GM19023 (cell line): ENCODE measurements at regions not wholly inside any gene's neighbourhood (a gene's known extent, or its start where the extent isn't known, plus 50 kb on each side); places are given as distances from the start of the nearest gene placed in this dataset.
"Not testable (repeated sequence)": the region's sequence is repeated elsewhere in the genome, so short reads cannot be mapped to it uniquely, and the experiment has no call there.

Experiments used
- ATAC-seq: cut with Tn5 transposase; IDR thresholded peaks from one replicate; pipeline ENCODE4 v1.9.1; 2021; ENCODE audit warnings: mild to moderate bottlenecking, moderate library complexity; ENCODE audit not compliant: unreplicated experiment

DNA sequence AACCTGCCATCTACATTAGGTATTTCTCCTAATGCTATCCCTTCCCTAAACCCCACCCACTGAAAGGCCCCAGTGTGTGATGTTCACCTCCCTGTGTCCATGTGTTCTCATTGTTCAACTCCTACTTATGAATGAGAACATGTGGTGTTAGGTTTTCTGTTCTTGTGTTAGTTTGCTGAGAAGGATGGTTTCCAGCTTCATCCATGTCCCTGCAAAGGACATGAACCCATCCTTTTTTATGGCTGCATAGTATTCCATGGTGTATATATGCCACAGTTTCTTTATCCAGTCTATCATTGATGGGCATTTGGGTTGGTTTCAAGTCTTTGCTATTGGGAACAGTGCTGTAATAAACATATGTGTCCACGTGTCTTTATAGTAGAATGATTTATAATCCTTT, 149.2 kb downstream of the PCDH7 start:
- ATAC-seq: not testable (repeated sequence)

DNA sequence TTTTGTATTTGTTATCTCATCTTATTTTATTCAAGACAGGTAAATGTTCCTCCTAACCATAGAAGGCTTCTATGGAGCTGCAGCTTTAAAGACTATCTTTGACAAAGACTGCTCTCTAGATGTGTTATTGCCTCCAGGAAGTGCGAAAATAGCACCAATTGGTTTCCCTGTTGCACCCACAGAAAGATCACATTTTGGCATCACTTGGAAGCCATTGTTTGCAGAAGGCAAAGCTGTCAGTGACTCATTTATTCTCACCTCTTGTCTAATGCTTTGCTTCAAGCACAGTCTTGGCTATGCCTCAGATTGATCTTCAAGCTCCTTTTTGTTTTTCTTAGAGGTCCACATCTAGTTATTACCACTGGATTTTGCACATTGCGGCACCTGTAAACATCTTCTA, 150.3 kb downstream of the PCDH7 start:
- no peak for ATAC-seq

DNA sequence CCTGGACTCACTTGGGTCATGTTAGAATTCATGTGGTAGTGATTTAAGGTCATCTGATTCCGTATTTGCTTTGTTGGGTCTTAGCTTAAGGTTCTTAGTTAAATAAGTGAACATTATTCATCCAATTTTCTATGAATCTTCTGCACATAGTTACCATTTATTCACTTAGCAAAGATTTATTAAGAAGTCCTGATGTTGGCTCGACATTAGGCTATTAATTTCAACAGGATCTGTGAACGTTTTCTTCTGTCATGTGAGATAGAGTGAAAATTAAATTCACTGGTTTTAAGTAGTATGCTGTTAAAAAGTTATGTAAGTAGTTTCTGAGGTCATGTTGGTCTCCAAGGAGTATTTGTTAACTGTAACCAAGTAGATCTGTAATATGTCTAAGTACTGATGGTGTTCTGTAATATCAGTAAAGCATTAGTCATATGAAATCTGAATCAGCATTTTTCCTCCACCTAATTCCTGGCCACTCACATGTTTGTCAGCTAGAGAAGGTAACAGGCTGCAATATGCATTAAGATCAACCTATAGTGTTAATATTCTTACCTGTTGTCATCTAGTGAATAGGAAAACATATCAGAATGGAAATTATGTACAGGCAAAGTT, 155.6 kb downstream of the PCDH7 start:
- ATAC-seq: no peak

DNA sequence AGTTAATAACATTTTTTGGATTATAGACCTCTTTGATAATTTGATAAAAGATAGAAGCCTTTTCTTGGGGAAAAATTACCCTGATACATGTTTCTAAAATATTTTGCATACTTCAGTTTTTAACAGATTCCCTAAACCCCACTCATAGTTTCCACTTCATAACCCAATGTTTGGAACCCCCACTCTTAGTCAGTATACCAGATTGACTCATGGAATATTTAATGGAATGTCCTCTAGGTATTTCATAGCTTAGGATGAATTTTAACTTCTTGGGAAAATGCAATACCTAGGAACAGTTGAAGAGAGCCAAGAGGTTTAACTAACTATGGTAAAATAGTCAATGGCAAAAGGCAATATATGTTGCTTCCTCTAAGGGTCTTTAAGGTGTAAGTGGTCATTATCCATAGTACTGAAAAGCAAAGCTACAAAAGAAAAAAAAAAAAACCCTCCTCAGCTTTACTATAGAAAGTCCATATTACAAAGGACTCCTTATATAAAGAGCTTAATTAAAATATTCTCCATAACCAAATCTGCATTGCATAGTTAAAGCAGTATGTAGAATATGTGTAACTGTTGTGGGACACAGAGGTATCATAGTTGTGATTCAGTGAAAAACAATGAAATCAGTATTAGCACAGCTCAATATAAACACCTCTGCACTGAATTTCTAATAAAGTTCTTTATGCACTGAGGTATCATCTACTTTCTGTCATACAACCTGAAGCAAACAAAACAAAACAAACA, 159.9 kb downstream of the PCDH7 start:
- no peak for ATAC-seq

DNA sequence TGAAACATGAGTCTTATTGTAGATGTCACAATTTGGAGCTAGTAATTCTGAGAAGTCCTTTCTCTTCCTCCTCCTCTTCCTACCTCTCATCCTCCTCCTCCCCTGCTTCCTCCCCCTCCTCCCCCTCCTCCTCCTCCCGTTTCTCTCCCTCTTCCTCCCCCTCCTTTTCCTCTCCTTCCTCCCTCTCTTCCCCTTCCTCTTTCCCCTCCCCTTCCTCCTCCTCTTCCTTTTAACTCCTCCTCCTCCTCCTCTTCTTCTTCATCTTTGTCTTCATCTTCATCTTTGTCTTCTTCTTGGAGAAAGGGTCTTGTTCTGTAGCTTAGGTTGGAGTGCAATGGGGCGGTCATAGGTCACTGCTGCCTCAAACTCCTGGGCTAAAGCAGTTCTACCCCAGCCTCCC, 161.8 kb downstream of the PCDH7 start:
- ATAC-seq: no peak

DNA sequence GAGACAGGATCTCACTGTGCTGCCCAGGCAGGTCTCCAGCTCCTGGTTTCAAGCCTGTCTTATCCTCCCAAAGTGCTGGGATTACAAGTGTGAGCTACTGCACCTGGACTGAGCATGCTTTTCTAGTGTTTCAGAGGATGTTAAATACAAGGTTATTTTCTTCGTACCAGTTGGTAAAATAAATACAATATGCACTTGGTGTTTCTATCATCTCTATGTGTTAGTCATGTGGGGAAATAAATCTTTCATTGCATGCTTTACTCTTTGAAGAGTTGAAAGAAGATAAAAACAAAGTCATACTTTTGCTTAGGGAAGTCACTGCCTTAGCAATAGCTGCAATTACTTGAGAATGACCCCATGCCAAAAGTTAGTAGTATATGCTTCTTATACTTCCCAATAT, 162.3 kb downstream of the PCDH7 start:
- no peak for ATAC-seq

DNA sequence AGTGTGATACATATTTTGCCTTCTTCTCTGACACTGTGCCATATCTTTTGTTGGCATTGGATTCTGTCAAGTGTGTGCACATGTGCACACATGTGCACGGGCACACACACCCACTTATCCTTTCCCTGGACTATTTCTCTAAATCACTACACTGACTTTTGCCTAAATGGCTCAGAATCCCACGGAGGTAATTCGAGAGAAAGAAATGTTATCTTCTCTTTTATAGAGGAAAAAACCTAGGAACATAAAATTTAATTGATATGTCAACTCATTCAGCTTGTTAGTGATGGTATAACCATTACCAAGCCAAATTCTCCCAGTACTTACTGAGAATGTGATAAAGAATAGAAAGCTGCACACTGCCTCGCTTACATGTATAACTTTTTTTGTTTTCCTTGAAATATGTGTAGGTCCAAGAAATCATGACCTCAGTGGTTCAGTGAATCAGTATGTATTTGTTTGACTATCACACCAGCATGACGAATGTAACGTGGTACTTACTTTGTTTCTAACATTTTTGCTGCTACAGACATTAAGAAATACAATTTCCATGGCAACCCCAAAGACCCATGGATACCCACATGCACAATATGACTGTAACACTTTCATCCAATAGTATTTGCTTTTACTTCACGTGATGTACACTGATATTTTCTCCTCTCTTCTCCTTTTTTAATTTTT, 163.0 kb downstream of the PCDH7 start:
- no peak for ATAC-seq

DNA sequence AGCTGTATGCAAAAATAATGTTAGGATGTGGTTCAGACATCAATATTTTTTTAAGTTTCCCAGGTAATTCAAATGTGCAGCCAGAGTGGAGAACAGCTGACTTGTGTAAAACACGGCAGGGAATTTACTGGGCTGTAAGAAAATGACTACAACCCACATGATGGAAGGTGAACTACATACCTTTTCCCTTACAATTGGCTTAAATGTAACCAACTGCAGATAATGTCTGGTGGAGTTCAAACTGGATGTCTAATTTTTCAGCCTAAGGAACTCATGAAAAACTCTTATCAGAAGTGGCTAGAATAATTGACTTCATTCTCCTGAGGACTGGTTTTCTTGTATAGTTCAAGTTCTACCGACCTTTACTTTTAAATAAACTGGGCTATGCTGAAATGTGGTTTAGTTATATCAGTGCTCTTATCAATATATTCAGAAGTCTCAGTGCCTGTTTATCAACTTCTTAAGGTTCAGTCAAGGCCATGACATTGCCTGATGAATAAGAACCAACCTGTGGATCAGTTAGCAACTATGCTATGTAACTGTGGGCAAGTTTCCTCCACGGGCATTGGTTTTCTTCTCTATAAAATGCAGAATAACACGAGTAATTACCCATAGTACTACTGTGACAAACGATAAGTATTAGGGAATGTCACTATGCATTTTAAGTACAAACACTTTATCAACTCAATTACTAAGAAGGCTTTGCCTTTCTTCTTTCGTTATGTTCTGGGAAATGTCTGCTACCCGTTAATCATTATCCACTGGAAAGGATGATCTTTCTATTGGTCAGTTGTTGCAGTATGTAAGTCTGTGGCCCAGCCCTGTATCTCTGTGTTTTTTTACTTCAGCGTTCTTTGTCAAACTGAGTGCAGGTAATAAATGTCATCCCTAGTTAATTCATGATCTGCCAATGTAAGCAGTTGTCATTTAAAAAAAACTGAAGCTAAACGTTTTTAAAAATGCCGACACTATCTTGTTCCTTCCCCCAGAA, 181.6 kb downstream of the PCDH7 start:
- no peak for ATAC-seq

DNA sequence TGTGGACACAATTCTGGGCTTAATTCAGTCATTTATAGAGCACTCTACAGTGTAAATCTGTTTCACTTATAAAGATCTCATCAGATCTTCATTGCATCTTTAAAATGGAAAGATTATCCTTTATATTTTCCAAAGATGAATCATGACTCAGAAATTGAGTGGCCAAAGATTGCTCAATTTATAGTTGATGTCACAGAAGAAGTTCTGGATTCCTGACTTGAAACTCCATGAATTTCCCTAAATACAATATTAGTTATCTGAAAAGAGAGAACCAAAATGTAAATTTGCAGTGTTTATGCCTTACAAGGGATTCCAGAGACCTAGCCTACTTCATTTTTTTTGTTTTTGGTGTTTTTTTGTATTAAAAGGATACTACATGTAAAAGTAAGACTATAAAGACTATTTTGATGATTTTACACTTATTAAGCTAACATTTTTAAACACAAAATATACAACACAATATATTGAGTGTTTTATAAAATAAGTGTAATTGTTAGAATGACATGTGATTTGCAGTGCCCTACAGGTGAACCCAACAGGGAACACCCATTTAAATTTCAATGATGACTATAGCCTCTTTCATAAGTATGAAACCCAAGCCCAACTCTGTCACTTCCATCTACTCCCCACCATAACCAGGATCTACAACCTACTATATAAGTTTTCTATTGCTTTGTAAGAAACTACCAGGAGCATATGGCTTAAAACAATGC, 183.5 kb downstream of the PCDH7 start:
- ATAC-seq: no peak

DNA sequence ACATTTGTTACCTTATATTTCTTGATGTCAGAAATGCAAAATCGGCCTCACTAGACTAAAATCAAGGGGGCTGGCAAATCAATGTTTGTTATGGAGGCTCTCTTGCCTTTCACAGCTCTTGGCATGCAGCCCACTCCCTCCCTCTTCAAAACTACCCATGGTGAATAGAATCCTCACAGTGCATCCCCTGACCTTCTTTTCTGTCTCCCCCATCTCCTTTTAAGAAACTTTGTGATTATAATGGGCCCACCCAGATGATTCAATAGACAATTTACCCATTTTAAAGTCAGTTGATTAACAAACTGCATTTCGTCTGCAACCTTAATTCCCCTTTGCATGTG, 184.0 kb downstream of the PCDH7 start:
- ATAC-seq: no peak

DNA sequence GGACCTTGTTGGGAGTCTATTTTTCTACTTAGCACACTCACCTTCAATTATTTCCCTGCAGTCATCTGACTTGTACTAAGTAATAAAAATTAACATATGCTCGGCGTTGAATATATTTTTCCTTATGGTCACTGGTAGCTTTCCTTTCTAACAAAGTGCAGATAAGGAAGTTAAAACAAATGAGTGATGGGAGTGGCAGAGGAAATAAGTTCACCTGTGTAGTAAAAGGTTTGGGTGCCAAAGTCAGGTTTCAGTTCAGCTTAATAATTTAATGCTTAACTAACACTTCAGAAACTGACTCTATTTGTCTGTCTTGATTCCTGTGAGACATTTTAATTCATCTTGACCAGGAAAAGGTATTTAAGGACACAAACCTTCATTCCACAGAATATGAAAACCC, 184.4 kb downstream of the PCDH7 start:
- no peak for ATAC-seq

DNA sequence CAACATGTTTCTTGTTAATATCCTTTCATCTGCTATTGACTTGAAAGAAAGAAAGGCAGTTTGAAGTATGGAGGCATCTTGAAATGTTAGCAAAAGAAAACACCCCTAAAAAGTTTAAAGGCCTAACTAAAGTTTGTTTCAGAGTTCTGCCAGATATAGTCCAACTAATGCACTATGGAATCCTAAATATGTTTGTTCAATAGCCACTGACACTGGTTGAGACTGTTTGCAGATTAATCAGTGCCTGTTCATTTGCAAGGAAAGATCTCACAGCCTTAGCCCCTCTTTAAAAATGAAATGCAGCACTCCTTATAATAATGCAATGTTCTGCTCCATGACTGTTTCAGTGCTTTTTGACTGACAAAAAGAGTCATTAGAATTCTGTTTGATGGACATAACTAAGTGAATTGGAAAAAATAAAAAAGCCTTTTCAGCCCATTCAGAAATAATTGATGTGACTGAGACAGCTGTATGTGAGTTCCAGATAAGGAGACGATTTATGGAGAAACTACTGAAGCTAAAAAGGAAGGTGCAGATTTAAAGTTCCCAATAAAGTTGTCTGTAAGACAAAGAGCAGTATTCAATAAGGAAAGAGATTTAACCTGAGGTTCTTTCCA, 192.0 kb downstream of the PCDH7 start:
- no peak for ATAC-seq

DNA sequence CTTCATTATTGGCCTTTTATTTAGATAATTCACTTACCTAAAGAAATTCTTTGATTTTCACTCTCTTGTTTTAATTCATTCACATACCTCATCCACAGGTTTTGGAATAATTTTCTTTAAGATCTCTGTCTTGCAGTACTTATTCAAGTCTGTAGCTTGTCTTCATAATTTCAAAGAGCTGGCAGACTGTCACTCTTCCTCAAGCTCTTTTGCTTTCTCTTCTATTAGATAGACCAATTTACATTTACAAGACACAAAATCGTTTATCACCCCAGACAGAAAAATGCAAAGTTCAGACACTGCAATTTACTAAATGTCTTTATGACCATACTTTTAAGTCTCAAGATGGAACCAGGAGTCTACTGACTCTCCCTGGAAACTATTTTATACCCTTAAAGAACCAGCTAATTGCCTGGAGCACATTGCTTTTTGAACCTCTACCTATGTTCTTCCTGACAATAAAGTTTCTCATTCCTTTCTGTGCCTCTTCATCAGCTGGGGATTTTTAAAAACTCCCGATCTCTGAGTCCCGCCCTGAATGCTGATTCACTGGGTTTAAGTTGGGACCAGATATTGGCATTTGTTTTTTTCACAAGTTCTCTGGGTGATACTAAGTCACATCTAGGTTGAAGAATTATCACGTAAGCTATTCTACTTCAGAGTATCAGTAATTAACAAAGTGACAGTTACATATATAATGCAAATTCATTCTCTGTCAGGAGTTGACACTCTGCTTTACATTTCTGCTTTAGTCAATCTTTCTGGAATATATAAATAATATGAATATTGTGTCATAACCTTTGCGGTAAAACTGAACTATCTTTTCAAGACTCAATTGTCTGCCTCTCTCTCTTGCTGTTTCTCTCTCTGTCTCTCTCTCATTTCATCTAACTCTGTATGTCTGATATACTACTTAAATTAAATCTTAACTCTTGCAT, 196.4 kb downstream of the PCDH7 start:
- ATAC-seq: no peak

DNA sequence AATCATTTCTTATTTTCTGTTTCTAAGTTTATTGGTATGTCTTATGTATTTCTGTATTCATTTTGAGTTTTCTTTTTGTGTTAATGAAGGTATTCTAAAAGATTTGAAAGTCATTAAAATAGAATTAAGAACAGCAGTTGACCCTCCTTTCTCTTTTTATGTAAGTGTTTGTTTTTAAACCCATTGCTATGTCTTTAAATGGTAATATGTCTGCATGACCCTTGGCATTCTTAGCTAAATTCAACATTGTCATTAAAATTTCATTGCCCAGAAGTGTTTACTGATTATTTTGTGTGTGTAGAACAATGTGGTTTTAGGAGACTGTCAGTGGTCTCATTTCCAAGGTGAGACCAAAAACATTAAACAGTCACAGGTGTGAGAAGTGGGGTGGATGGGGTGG, 197.8 kb downstream of the PCDH7 start:
- ATAC-seq: no peak

DNA sequence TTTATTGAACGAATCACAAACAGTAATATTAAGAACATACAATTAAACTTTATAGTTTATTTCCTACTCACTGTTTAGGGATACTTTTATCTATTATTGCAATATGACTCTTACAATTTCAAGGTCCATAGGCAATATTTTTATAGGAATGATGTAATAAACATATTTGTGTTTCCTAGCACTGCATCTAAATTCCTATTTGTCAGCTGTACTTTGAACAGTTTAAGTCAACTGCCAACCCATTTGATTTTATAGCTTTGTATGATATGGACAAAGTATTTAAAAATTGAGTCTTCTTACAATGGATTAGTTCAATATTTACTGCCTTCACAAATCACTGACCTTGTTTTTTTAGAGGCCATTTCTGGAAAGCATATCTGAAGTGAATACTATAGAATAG, 199.3 kb downstream of the PCDH7 start:
- ATAC-seq: no peak

DNA sequence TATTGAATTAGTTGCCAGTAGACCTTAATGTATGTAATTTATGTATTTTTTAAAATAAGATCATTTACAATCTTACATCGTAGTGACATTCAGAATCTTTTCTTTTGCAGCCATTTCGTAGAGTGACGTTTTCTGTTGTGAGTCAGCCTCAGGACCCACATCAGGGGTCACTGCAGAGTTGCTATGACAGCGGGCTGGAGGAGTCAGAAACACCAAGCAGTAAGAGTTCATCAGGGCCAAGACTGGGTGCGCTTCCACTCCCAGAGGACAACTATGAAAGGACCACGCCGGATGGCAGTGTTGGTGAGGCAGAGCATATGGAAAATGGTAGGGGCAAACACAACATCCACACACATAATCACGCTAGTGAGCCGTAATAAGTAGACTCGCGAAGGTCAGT, 199.9 kb downstream of the PCDH7 start:
- no peak for ATAC-seq

DNA sequence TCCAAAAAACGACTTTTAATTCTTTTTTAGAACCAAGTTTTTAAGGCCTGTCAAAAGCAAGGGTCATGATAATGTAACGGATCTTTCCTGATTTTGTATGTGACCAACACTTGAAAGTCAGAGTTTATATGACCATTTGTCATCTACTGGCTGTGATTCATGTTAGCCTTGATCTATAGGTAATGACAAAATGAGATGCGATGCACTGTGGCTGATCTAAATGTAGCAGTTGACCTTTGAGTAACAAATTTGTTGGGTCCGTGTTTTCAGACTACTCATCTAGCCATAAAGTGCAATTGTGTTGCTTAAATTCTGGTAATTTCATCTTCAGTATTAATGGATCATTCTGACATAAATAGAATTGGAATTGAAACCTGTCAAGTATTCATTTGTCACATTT, 202.5 kb downstream of the PCDH7 start:
- ATAC-seq: no peak

DNA sequence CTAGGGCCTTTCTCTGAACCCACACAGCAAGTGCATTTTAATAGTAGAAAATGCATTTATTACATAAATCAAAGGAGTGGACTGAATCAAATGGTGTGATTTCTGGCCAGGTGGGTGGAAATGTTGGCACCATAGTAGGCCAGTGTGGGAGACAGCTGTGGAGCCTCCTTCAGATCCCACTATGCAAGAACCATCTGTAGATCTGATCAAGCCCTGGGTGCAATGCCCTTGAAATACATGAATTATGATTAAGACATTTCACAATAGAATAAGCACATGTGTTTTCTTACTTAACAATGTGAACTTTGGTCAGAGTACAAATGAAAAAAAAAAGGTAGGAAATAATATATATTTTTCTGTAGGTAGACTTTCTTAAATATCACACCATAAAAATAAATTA, 204.3 kb downstream of the PCDH7 start:
- ATAC-seq: no peak

DNA sequence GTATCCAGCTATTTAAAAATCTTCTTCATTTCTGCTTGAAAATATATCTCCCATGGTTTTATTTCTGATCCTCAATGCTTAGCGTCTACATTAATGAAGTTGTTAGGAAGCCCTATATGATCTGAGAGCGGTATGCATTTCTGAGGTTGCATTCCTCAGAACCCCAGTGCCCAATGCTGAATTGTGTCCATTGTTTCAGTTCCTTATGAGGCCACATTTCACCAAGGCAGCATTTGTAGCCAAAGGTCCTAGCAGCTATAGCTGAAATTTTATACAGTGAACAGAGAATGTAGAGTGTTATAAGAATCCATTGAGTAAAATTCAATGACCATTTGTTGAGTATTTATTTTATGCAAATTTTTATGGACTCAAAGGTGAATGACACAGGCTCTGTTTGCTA, 209.5 kb downstream of the PCDH7 start:
- no peak for ATAC-seq
